BLaER1 (cell line): ENCODE measurements at regions not wholly inside any gene's neighbourhood (a gene's known extent, or its start where the extent isn't known, plus 50 kb on each side); places are given as distances from the start of the nearest gene placed in this dataset.

Experiments
- H3K27ac ChIP-seq: shearing (Covaris generic); formaldehyde crosslinking; 2 replicates; pipeline ENCODE4 v1.8.1; 2022
- H3K27me3 ChIP-seq: shearing (Covaris generic); formaldehyde crosslinking; 2 replicates; pipeline ENCODE4 v1.8.1; 2022
- H3K36me3 ChIP-seq: shearing (Covaris generic); formaldehyde crosslinking; 2 replicates; pipeline ENCODE4 v1.8.1; 2022
- H3K4me1 ChIP-seq: shearing (Covaris generic); formaldehyde crosslinking; 2 replicates; pipeline ENCODE4 v1.8.1; 2022
- H3K4me2 ChIP-seq: shearing (Covaris generic); formaldehyde crosslinking; 2 replicates; pipeline ENCODE4 v1.8.1; 2022
- H3K4me3 ChIP-seq: shearing (Covaris generic); formaldehyde crosslinking; 2 replicates; pipeline ENCODE4 v1.8.1; 2022
- H3K9ac ChIP-seq: shearing (Covaris generic); formaldehyde crosslinking; 2 replicates; pipeline ENCODE4 v1.8.1; 2022
- H3K9me3 ChIP-seq: shearing (Covaris generic); formaldehyde crosslinking; 2 replicates; pipeline ENCODE4 v1.8.1; 2022
- H4K20me1 ChIP-seq: shearing (Covaris generic); formaldehyde crosslinking; 2 replicates; pipeline ENCODE4 v1.8.1; 2022
- Cebpa-rat ChIP-seq: shearing (Covaris generic); IDR thresholded peaks from 2 replicates; pipeline ENCODE4 v1.8.1; 2022

DNA sequence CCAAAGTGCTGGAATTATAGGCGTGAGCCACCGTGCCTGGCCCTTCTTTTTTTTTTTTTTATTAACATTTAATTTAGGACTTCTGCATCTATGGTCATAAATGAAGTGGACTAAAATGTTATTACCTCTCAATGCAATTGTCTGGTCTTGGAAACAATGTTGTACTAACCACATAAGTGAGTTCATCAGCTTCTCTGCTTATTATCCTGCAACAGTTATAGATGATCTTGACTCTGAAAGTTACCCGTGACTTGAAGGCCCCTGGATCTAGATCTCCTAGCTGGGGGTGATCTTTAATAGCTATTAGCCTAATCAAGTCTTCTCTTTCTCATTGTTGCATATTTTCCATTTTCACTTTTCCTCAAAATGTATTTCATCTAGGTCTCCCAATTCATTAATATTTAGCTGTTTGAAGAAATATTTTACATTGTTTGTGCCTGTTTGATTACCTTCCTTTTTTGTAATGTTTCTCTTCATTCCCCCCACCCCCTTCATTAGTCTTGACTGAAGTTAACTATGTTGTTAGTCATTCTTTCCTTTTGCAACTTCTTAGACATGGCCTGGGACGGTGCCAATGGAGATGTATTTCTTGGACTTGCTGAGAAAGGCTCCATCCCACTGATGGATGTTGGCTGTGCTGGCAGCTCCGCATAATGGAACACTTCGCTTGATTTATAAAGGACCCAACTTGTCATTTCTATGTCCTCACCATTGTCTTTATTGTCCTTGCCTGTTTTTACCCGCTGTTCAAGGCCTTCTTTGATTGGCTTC, 141.6 kb upstream of the RIOK3 start:
- peaks cover 36% of the 10 kb centered on the region for H3K4me1 ChIP-seq
- H4K20me1 ChIP-seq, result no peaks in the 10 kb centered on the region
- no peaks in the 10 kb centered on the region for H3K27me3 ChIP-seq
- H3K9me3 ChIP-seq, result 0 out of 2 replicates have a peak, but pooled peaks cover 5% of the 10 kb centered on the region
- no peaks in the 10 kb centered on the region for H3K36me3 ChIP-seq
- H3K4me3 ChIP-seq, result no peak overlapping the region
- no peak overlapping the region for H3K4me2 ChIP-seq
- H3K9ac ChIP-seq, result no peak overlapping the region
- TF ChIP-seq Cebpa-rat, result no peak
- no peak overlapping the region for H3K27ac ChIP-seq

- Histone ChIP-seq H4K20me1 (no peaks in the 10 kb centered on the region), H3K27ac (no peak overlapping the region), H3K9ac (no peak overlapping the region), H3K4me1 (peaks cover 17% of the 10 kb centered on the region), H3K27me3 (no peaks in the 10 kb centered on the region), H3K36me3 (no peaks in the 10 kb centered on the region), H3K4me2 (no peak overlapping the region), H3K9me3 (0 out of 2 replicates have a peak, but pooled peaks cover 5% of the 10 kb centered on the region), H3K4me3 (no peak overlapping the region)
- no peak for TF ChIP-seq Cebpa-rat
These were observed 139.7 kb upstream of the RIOK3 start for GRCh38 chr18:23313379-23313778.

GRCh38 chr18:23314672-23315071, 138.4 kb upstream of the RIOK3 start:
- Histone ChIP-seq H3K4me2 (no peak overlapping the region), H3K27me3 (no peaks in the 10 kb centered on the region), H3K4me1 (peaks cover 13% of the 10 kb centered on the region), H3K4me3 (no peak overlapping the region), H3K36me3 (no peaks in the 10 kb centered on the region), H4K20me1 (no peaks in the 10 kb centered on the region), H3K27ac (no peak overlapping the region), H3K9me3 (0 out of 2 replicates have a peak, but pooled peaks cover 5% of the 10 kb centered on the region), H3K9ac (no peak overlapping the region)
- TF ChIP-seq Cebpa-rat, result no peak

GRCh38 chr18:23316316-23316715, 136.8 kb upstream of the RIOK3 start:
- H3K36me3 ChIP-seq, result no peaks in the 10 kb centered on the region
- H4K20me1 ChIP-seq, result no peaks in the 10 kb centered on the region
- 0 out of 2 replicates have a peak, but pooled peaks cover 5% of the 10 kb centered on the region for H3K9me3 ChIP-seq
- no peak overlapping the region for H3K9ac ChIP-seq
- no peaks in the 10 kb centered on the region for H3K27me3 ChIP-seq
- no peak overlapping the region for H3K4me2 ChIP-seq
- no peak for TF ChIP-seq Cebpa-rat
- no peak overlapping the region for H3K4me3 ChIP-seq
- H3K27ac ChIP-seq, result no peak overlapping the region
- H3K4me1 ChIP-seq, result peaks cover 25% of the 10 kb centered on the region

- Histone ChIP-seq H3K4me3 (no peak overlapping the region), H3K9me3 (0 out of 2 replicates have a peak, but pooled peaks cover 5% of the 10 kb centered on the region), H3K9ac (no peak overlapping the region), H3K4me1 (peaks cover 32% of the 10 kb centered on the region), H4K20me1 (no peaks in the 10 kb centered on the region), H3K36me3 (no peaks in the 10 kb centered on the region), H3K27ac (no peak overlapping the region), H3K27me3 (no peaks in the 10 kb centered on the region), H3K4me2 (no peak overlapping the region)
- no peak for TF ChIP-seq Cebpa-rat
These were observed 136.1 kb upstream of the RIOK3 start for GRCh38 chr18:23316988-23317387.

DNA sequence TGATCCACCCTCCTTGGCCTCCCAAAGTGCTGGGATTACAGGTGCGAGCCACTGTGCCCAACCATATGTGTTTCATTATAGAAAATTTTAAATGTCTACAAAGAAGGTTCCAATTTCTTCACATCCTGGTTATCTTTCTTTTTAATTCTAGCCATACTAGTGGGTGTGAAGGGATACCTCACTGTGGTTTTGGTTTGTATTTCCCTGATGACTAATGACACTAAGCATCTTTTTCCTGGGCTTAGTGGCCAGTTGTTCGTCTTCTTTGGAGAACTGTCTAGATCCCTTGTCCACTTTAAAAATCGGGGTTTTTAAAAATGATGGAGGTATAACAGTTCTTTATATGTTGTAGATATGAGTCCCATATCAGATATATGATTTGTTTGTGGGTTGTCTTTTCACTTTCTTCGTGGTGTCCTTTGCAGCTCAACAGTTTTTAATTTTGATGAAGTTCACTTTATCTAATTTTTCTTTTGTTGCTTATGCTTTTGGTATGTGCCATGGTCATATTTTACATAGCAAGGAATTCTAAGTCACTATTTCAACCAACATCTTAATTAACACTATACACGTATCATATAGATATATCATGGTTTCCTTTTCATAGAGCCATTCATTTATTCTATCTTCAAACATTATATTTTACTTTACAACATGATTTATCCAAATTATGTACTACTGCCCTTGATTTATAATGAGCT, 135.0 kb upstream of the RIOK3 start:
- Histone ChIP-seq H3K36me3 (no peaks in the 10 kb centered on the region), H3K27ac (no peak overlapping the region), H3K4me2 (no peak overlapping the region), H3K4me3 (no peak overlapping the region), H3K4me1 (peaks cover 35% of the 10 kb centered on the region), H4K20me1 (no peaks in the 10 kb centered on the region), H3K9ac (no peak overlapping the region), H3K9me3 (0 out of 2 replicates have a peak, but pooled peaks cover 5% of the 10 kb centered on the region), H3K27me3 (no peaks in the 10 kb centered on the region)
- TF ChIP-seq Cebpa-rat, result no peak

GRCh38 chr18:23320709-23321236, 132.3 kb upstream of the RIOK3 start:
- Histone ChIP-seq H3K4me2 (peak overlapping the region; percentile 70), H3K4me1 (peaks cover 42% of the 10 kb centered on the region), H3K4me3 (no peak overlapping the region), H4K20me1 (no peaks in the 10 kb centered on the region), H3K9ac (peak overlapping the region; percentile 1; the same call in 1 of the 2 replicates), H3K27me3 (no peaks in the 10 kb centered on the region), H3K27ac (peak overlapping the region; percentile 42), H3K9me3 (peaks cover 2% of the 10 kb centered on the region), H3K36me3 (no peaks in the 10 kb centered on the region)
- no peak for TF ChIP-seq Cebpa-rat

GRCh38 chr18:23321996-23322395, 131.1 kb upstream of the RIOK3 start:
- Histone ChIP-seq H3K9ac (no peak overlapping the region), H3K36me3 (no peaks in the 10 kb centered on the region), H4K20me1 (no peaks in the 10 kb centered on the region), H3K4me2 (no peak overlapping the region), H3K9me3 (peaks cover 11% of the 10 kb centered on the region), H3K27me3 (no peaks in the 10 kb centered on the region), H3K4me3 (no peak overlapping the region), H3K4me1 (peaks cover 37% of the 10 kb centered on the region), H3K27ac (no peak overlapping the region)
- TF ChIP-seq Cebpa-rat, result no peak

- no peaks in the 10 kb centered on the region for H3K27me3 ChIP-seq
- no peaks in the 10 kb centered on the region for H4K20me1 ChIP-seq
- H3K36me3 ChIP-seq, result no peaks in the 10 kb centered on the region
- H3K4me2 ChIP-seq, result peak overlapping the region; percentile 39
- no peak overlapping the region for H3K9ac ChIP-seq
- peaks cover 11% of the 10 kb centered on the region for H3K9me3 ChIP-seq
- peaks cover 37% of the 10 kb centered on the region for H3K4me1 ChIP-seq
- no peak overlapping the region for H3K4me3 ChIP-seq
- H3K27ac ChIP-seq, result no peak overlapping the region
- TF ChIP-seq Cebpa-rat, result no peak
These were observed 128.9 kb upstream of the RIOK3 start for GRCh38 chr18:23324056-23324811.
